GM18520 (cell line): ENCODE measurements at regions not wholly inside any gene's neighbourhood (a gene's known extent, or its start where the extent isn't known, plus 50 kb on each side); places are given as distances from the start of the nearest gene placed in this dataset.

ENCODE experiments used
- ATAC-seq: cut with Tn5 transposase; IDR thresholded peaks from one replicate; pipeline ENCODE4 v1.9.1; 2021; ENCODE audit not compliant: unreplicated experiment

GRCh38 chr5:42898760-42899159, 87.1 kb upstream of the SELENOP start:
- ATAC-seq, result no peak

- ATAC-seq, result no peak
Measured at GRCh38 chr5:42896523-42896922, 84.8 kb upstream of the SELENOP start.

GRCh38 chr5:42894057-42894456, 82.4 kb upstream of the SELENOP start:
- ATAC-seq, result no peak

GRCh38 chr5:42889311-42889933, 77.7 kb upstream of the SELENOP start:
- ATAC-seq, result peak; percentile 91

GRCh38 chr5:42888771-42889170, 77.1 kb upstream of the SELENOP start:
- ATAC-seq, result no peak

GRCh38 chr5:42887575-42887974, 75.9 kb upstream of the SELENOP start:
- ATAC-seq, result no peak

- no peak for ATAC-seq
Measured at GRCh38 chr5:42887097-42887496, 75.4 kb upstream of the SELENOP start.

- no peak for ATAC-seq
Measured at GRCh38 chr5:42886635-42887034, 74.9 kb upstream of the SELENOP start.

- ATAC-seq, result no peak
Measured at GRCh38 chr5:42884326-42884725, 72.6 kb upstream of the SELENOP start.

GRCh38 chr5:42881416-42882117, 69.9 kb upstream of the SELENOP start:
- ATAC-seq, result no peak

GRCh38 chr5:42880496-42881150, 68.9 kb upstream of the SELENOP start:
- no peak for ATAC-seq

GRCh38 chr5:42879291-42879690, 67.6 kb upstream of the SELENOP start:
- no peak for ATAC-seq

- ATAC-seq, result no peak
Measured at GRCh38 chr5:42878550-42878949, 66.9 kb upstream of the SELENOP start.

- ATAC-seq, result no peak
Measured at GRCh38 chr5:42878041-42878440, 66.3 kb upstream of the SELENOP start.

- no peak for ATAC-seq
Measured at GRCh38 chr5:42877431-42877830, 65.7 kb upstream of the SELENOP start.

GRCh38 chr5:42876375-42876844, 64.7 kb upstream of the SELENOP start:
- ATAC-seq, result no peak

- no peak for ATAC-seq
Measured at GRCh38 chr5:42875785-42876374, 64.2 kb upstream of the SELENOP start.

- no peak for ATAC-seq
Measured at GRCh38 chr5:42875211-42875610, 63.5 kb upstream of the SELENOP start.

- ATAC-seq, result no peak
Measured at GRCh38 chr5:42874621-42875198, 63.0 kb upstream of the SELENOP start.

GRCh38 chr5:42872865-42873264, 61.2 kb upstream of the SELENOP start:
- ATAC-seq, result no peak

GRCh38 chr5:42870882-42871418, 59.3 kb upstream of the SELENOP start:
- ATAC-seq, result no peak
